T-cell (primary cell): ENCODE measurements at regions not wholly inside any gene's neighbourhood (a gene's known extent, or its start where the extent isn't known, plus 50 kb on each side); places are given as distances from the start of the nearest gene placed in this dataset.

Experiments used
- ATAC-seq, 4 experiments: fragments of 200-7000 bp in 3 of 4; fragments of 150-1000 bp in 1 of 4; cut with Tn5 transposase; replicated peaks in 1 of 4; 1 replicate in 3 of 4; 2 replicates in 1 of 4; pipeline ENCODE4 v1.10.0; 2021; ENCODE audit warnings: moderate library complexity in 3 of 4, mild to moderate bottlenecking in 2 of 4, moderate number of reproducible peaks in 1 of 4
- CTCF ChIA-PET, 2 donors: fragments of 300-600 bp; sonication (Branson Sonifier 250); formaldehyde crosslinking; loops; one replicate each; lab custom pipeline; 2022; ENCODE audit warnings: antibody characterized with exemption in 2 of 2; lab: Charles Lee
- POLR2A ChIA-PET, 2 donors: fragments of 300-600 bp; sonication (Branson Sonifier 250); formaldehyde crosslinking; loops; one replicate each; lab custom pipeline; 2022; ENCODE audit warnings: antibody characterized with exemption in 2 of 2; lab: Charles Lee
- DNase-seq, 35 experiments: peaks; one replicate each; pipeline versions ENCODE4 v3.0.0 to v3.0.0-alpha.2; 2013 to 2023
- H3K27ac ChIP-seq: one replicate; pipeline ENCODE4 v1.5.1; 2013; ENCODE audit warnings: low read length
- H3K27me3 ChIP-seq, 2 experiments: replicated peaks in 1 of 2; 1 replicate in 1 of 2; 2 replicates in 1 of 2; pipeline versions ENCODE4 v1.6.1 to v1.7.0; 2013; ENCODE audit warnings: low read length in 1 of 2, mixed read lengths in 1 of 2; ENCODE audit not compliant: control insufficient read depth in 2 of 2, insufficient read depth in 2 of 2; ENCODE audit errors: extremely low read depth in 1 of 2
- H3K36me3 ChIP-seq, 2 donors: 1 replicate in 1 of 2; 2 replicates in 1 of 2; pipeline versions ENCODE4 v1.6.1 to v1.7.0; 2013; ENCODE audit warnings: low read length in 1 of 2; ENCODE audit not compliant: control insufficient read depth in 2 of 2, insufficient read depth in 1 of 2; ENCODE audit errors: extremely low read depth in 1 of 2
- H3K4me1 ChIP-seq, 2 experiments: 1 replicate in 1 of 2; 2 replicates in 1 of 2; pipeline versions ENCODE4 v1.6.1 to v1.7.0; 2013; ENCODE audit warnings: low read length in 2 of 2, mixed read lengths in 1 of 2; ENCODE audit not compliant: insufficient read depth in 2 of 2, control insufficient read depth in 1 of 2; ENCODE audit errors: extremely low read depth in 1 of 2
- H3K4me3 ChIP-seq, 2 donors: 1 replicate in 1 of 2; 2 replicates in 1 of 2; pipeline versions ENCODE4 v1.5.1 to v1.7.0; 2013; ENCODE audit warnings: mild to moderate bottlenecking in 2 of 2, low read length in 1 of 2, moderate library complexity in 1 of 2; ENCODE audit not compliant: control insufficient read depth in 1 of 2; ENCODE audit errors: extremely low read depth in 1 of 2
- H3K9me3 ChIP-seq: 2 replicates; pipeline ENCODE4 v1.7.0; 2013
- H3K27ac Mint-ChIP-seq, 2 donors: one replicate each; pipeline ENCODE4 v1.8.0; 2020 to 2021; ENCODE audit warnings: mild to moderate bottlenecking in 2 of 2, mixed read lengths in 2 of 2
- H3K27me3 Mint-ChIP-seq, 2 donors: one replicate each; pipeline ENCODE4 v1.8.0; 2021 to 2022; ENCODE audit warnings: mixed read lengths in 2 of 2
- H3K36me3 Mint-ChIP-seq: one replicate; pipeline ENCODE4 v1.8.0; 2021; ENCODE audit warnings: mixed read lengths
- H3K4me1 Mint-ChIP-seq, 3 donors: one replicate each; pipeline ENCODE4 v1.8.0; 2020 to 2022; ENCODE audit warnings: mixed read lengths in 3 of 3, mild to moderate bottlenecking in 1 of 3
- H3K4me3 Mint-ChIP-seq, 3 donors: one replicate each; pipeline ENCODE4 v1.8.0; 2020 to 2022; ENCODE audit warnings: mild to moderate bottlenecking in 3 of 3, mixed read lengths in 3 of 3, moderate library complexity in 3 of 3
- H3K9me3 Mint-ChIP-seq, 3 donors: one replicate each; pipeline ENCODE4 v1.8.0; 2020 to 2022; ENCODE audit warnings: mixed read lengths in 3 of 3
- WGBS: methylation state at CpG from one replicate; pipeline ENCODE4 v1.1.5; 2013; ENCODE audit warnings: missing lambda C conversion rate; ENCODE audit not compliant: insufficient coverage; 5-methylcytosine and 5-hydroxymethylcytosine counted together

DNA sequence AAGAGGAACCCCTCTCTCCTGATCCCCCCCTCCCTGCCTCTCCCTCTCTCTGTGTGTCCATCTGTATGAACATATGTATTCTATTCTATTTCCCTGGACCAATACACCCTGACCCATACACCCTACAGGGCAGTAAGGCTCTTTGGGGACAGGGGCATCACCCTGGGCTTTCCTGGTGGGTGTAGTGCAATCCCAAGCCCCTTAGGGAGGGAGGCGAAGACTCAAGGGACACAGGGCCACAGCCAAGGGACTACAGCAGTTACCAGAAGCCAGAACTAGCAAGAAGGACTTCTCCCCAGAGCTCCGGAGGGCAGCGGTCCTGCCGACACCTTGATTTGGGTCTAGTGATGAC, 214.2 kb upstream of the RAB6C start:
- Mint-ChIP-seq H3K4me1 (no peaks in the 10 kb centered on the region), H3K9me3 (no peaks in the 10 kb centered on the region), H3K36me3 (no peaks in the 10 kb centered on the region), H3K27ac (no peak overlapping the region), H3K4me3 (no peak overlapping the region), H3K27me3 (peaks cover 7 to 9% of the 10 kb centered on the region in 2 donors)
- Histone ChIP-seq H3K9me3 (no peaks in the 10 kb centered on the region), H3K4me1 (no peaks in the 10 kb centered on the region), H3K27ac (no peak overlapping the region), H3K4me3 (no peak overlapping the region), H3K27me3 (peaks cover 0 to 24% of the 10 kb centered on the region in 2 experiments), H3K36me3 (no peaks in the 10 kb centered on the region)
- ATAC-seq (no peak), DNase-seq (no peak)
- 76% methylated on average over 4 of the region's 4 CpGs for WGBS
- POLR2A ChIA-PET: no interaction called here
- CTCF ChIA-PET: no interaction called here

DNA sequence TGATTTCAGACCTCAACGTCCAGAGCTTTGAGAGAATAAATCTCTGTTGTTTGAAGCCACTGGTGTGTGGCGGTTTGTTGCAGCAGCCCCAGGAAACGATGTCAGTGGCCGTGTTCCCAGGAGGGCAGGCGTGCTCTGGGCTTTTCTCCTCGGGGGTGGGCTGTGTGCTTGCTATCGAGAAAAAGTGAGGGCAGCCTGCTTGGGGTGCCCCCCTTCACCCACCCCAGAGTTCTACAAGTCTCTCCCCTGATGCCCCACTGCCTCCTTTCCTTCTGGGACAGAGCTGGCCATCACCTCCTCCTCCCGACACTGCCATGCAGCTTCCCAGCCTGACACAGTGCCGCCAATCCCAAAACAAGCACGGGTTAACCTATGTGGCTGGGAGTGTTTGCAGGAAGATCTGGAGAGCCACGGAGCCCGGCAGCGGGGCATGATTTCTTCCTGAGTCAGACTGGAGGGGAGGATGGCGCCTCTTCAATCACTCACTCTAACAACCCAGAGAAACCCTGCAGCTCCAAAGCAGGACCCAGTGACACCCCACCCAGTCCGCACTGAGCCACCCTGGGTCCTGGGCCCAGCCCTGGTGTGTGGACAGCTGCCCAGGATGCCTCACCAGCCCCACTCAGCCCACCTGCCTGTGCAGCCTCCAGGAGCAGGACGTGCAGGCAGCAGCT, 213.7 kb upstream of the RAB6C start:
- no peaks in the 10 kb centered on the region for H3K4me1 ChIP-seq
- 83% methylated on average over 4 of the region's 16 CpGs for WGBS
- H3K9me3 ChIP-seq: no peaks in the 10 kb centered on the region
- POLR2A ChIA-PET: no interaction called here
- H3K9me3 Mint-ChIP-seq: no peaks in the 10 kb centered on the region
- ATAC-seq: no peak
- H3K4me1 Mint-ChIP-seq: no peaks in the 10 kb centered on the region
- no peak overlapping the region for H3K4me3 Mint-ChIP-seq
- no peak overlapping the region for H3K27ac ChIP-seq
- DNase-seq: no peak
- no peaks in the 10 kb centered on the region for H3K36me3 Mint-ChIP-seq
- peaks cover 7 to 9% of the 10 kb centered on the region in 2 donors for H3K27me3 Mint-ChIP-seq
- no peak overlapping the region for H3K4me3 ChIP-seq
- CTCF ChIA-PET: no interaction called here
- H3K36me3 ChIP-seq: no peaks in the 10 kb centered on the region
- H3K27me3 ChIP-seq: peaks cover 0 to 24% of the 10 kb centered on the region in 2 experiments
- H3K27ac Mint-ChIP-seq: no peak overlapping the region

- WGBS: 84% methylated on average over 16 of the region's 16 CpGs
- CTCF ChIA-PET: no interaction called here
- H3K9me3 Mint-ChIP-seq: no peaks in the 10 kb centered on the region
Measured at GRCh38 chr2:129766374-129766993, 213.0 kb upstream of the RAB6C start.

DNA sequence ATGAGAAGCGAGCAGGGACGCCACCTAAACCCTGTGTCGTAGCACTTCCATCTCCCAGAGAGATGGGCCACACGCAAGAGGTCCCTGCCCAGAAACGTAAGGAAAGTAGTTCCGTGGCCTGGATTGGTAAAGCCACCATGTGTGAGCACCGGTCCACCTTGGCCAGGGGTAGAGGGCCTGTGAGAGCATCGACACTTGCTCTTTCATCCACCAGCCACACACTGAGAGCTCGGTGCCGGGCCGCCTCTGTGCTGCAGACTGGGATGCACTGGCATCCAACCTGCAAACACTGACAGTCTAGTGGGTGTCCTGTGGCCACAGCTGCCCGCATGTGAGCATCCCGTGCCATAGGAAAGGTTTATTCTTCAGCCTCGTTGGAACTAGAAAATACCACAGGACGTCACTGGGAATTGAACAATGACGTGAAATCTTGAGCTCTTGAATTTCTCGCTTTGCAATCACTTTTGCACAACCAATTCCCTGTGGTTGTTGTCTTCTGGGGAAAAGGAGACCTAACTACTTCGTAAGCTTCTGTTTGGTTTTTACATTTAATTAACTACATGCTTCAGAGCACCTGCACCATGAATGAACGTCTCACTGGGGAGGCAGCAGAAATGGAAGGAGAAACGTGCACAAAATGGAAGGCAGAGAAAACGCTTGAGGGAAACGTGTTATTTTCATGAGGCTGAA, 212.0 kb upstream of the RAB6C start:
- no peak overlapping the region for H3K27ac Mint-ChIP-seq
- H3K4me1 ChIP-seq: no peaks in the 10 kb centered on the region
- no peak overlapping the region for H3K27ac ChIP-seq
- H3K4me3 ChIP-seq: no peak overlapping the region
- ATAC-seq (no peak), DNase-seq (no peak)
- no peaks in the 10 kb centered on the region for H3K36me3 Mint-ChIP-seq
- POLR2A ChIA-PET: no interaction called here
- no peaks in the 10 kb centered on the region for H3K4me1 Mint-ChIP-seq
- peaks cover 7 to 9% of the 10 kb centered on the region in 2 donors for H3K27me3 Mint-ChIP-seq
- H3K9me3 ChIP-seq: no peaks in the 10 kb centered on the region
- 87% methylated on average over 15 of the region's 22 CpGs for WGBS
- CTCF ChIA-PET: no interaction called here
- H3K9me3 Mint-ChIP-seq: peaks cover 0 to 2% (median 0%) of the 10 kb centered on the region in 3 donors
- H3K27me3 ChIP-seq: peaks cover 0 to 24% of the 10 kb centered on the region in 2 experiments
- H3K4me3 Mint-ChIP-seq: no peak overlapping the region
- H3K36me3 ChIP-seq: no peaks in the 10 kb centered on the region

More at GRCh38 chr2:129766374-129766993, 213.0 kb upstream of the RAB6C start:
- peaks cover 7 to 9% of the 10 kb centered on the region in 2 donors for H3K27me3 Mint-ChIP-seq
- no peaks in the 10 kb centered on the region for H3K4me1 ChIP-seq
- H3K36me3 ChIP-seq: no peaks in the 10 kb centered on the region
- ATAC-seq: no peak
- H3K27me3 ChIP-seq: peaks cover 0 to 24% of the 10 kb centered on the region in 2 experiments
- no peak overlapping the region for H3K27ac Mint-ChIP-seq
- no peak overlapping the region for H3K4me3 Mint-ChIP-seq
- no peaks in the 10 kb centered on the region for H3K4me1 Mint-ChIP-seq
- no peaks in the 10 kb centered on the region for H3K36me3 Mint-ChIP-seq
- H3K9me3 ChIP-seq: no peaks in the 10 kb centered on the region
- no peak overlapping the region for H3K27ac ChIP-seq
- no peak for DNase-seq
- POLR2A ChIA-PET: no interaction called here
- no peak overlapping the region for H3K4me3 ChIP-seq

DNA sequence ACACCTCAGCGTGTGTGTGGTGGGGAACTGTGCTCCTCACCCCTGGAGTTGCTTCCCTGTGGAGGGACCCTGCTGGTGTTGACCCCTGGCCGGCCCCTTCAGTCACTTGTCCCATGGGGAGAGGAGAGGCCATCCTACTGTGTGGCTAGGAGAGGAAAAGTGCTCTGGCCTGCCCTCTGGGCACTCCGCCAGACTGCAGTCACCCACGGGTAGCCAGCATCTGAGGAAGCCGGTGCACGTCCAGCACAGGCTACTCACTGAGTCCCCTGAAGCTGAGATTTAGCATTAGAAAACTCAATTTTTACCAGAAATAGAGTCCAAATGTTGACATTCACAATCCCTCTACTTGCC, 211.5 kb upstream of the RAB6C start:
- Mint-ChIP-seq H3K27ac (no peak overlapping the region), H3K27me3 (peaks cover 7 to 9% of the 10 kb centered on the region in 2 donors), H3K4me1 (no peaks in the 10 kb centered on the region), H3K4me3 (no peak overlapping the region), H3K9me3 (peaks cover 0 to 4% (median 0%) of the 10 kb centered on the region in 3 donors), H3K36me3 (no peaks in the 10 kb centered on the region)
- CTCF ChIA-PET: no interaction called here
- ATAC-seq: no peak
- no peaks in the 10 kb centered on the region for H3K4me1 ChIP-seq
- no peaks in the 10 kb centered on the region for H3K9me3 ChIP-seq
- peaks cover 0 to 24% of the 10 kb centered on the region in 2 experiments for H3K27me3 ChIP-seq
- 83% methylated on average over 3 of the region's 6 CpGs for WGBS
- no peak for DNase-seq
- no peak overlapping the region for H3K27ac ChIP-seq
- no peak overlapping the region for H3K4me3 ChIP-seq
- POLR2A ChIA-PET: no interaction called here
- H3K36me3 ChIP-seq: no peaks in the 10 kb centered on the region

GRCh38 chr2:129768485-129769184, 210.8 kb upstream of the RAB6C start:
- H3K27me3 Mint-ChIP-seq: peaks cover 7 to 9% of the 10 kb centered on the region in 2 donors
- Histone ChIP-seq H3K27ac (no peak overlapping the region), H3K36me3 (no peaks in the 10 kb centered on the region), H3K4me3 (no peak overlapping the region), H3K27me3 (peaks cover 0 to 24% of the 10 kb centered on the region in 2 experiments), H3K9me3 (no peaks in the 10 kb centered on the region), H3K4me1 (no peaks in the 10 kb centered on the region)
- ATAC-seq (no peak), DNase-seq (no peak)
- no peak overlapping the region for H3K27ac Mint-ChIP-seq
- ChIA-PET POLR2A (no interaction called here), CTCF (no interaction called here)
- no peaks in the 10 kb centered on the region for H3K4me1 Mint-ChIP-seq
- WGBS: 85% methylated on average over 5 of the region's 11 CpGs
- peaks cover 0 to 4% (median 0%) of the 10 kb centered on the region in 3 donors for H3K9me3 Mint-ChIP-seq
- no peak overlapping the region for H3K4me3 Mint-ChIP-seq
- no peaks in the 10 kb centered on the region for H3K36me3 Mint-ChIP-seq
